Parathyroid adenoma (tissue), 2 donors: ENCODE measurements at regions not wholly inside any gene's neighbourhood (a gene's known extent, or its start where the extent isn't known, plus 50 kb on each side); places are given as distances from the start of the nearest gene placed in this dataset.

Experiments used
- H2AFZ ChIP-seq: fragments of 300-600 bp; sonication (generic); one replicate; pipeline ENCODE4 v1.7.0; 2017; ENCODE audit warnings: antibody characterized with exemption, mild to moderate bottlenecking
- H3K27ac ChIP-seq: fragments of 300-600 bp; sonication (generic); one replicate; pipeline ENCODE4 v1.7.0; 2017
- H3K27me3 ChIP-seq: fragments of 300-600 bp; sonication (generic); one replicate; pipeline ENCODE4 v1.7.0; 2017; ENCODE audit warnings: low read length; ENCODE audit not compliant: control insufficient read depth, insufficient read depth
- H3K36me3 ChIP-seq: fragments of 300-600 bp; sonication (generic); one replicate; pipeline ENCODE4 v1.7.0; 2017; ENCODE audit warnings: low read length; ENCODE audit not compliant: control insufficient read depth, insufficient read depth
- H3K4me1 ChIP-seq: fragments of 300-600 bp; sonication (generic); one replicate; pipeline ENCODE4 v1.7.0; 2017; ENCODE audit warnings: control low read depth
- H3K4me2 ChIP-seq: fragments of 300-600 bp; sonication (generic); one replicate; pipeline ENCODE4 v1.7.0; 2017; ENCODE audit warnings: low read length
- H3K4me3 ChIP-seq: fragments of 300-600 bp; sonication (generic); one replicate; pipeline ENCODE4 v1.7.0; 2017; ENCODE audit warnings: low read depth, low read length
- H3K79me2 ChIP-seq: fragments of 300-600 bp; sonication (generic); one replicate; pipeline ENCODE4 v1.7.0; 2017; ENCODE audit warnings: control low read depth
- H3K9ac ChIP-seq: fragments of 300-600 bp; sonication (generic); one replicate; pipeline ENCODE4 v1.7.0; 2017; ENCODE audit warnings: mild to moderate bottlenecking
- H3K9me3 ChIP-seq: fragments of 300-600 bp; sonication (generic); one replicate; pipeline ENCODE4 v1.7.0; 2017; ENCODE audit warnings: low read length; ENCODE audit not compliant: control insufficient read depth
- TF ChIP-seq, protein P1 (sequence below): fragments of 300-600 bp; sonication (generic); IDR thresholded peaks from one replicate; pipeline ENCODE4 v1.7.0; 2017; ENCODE audit warnings: antibody characterized with exemption, mild to moderate bottlenecking
- donor health status: primary hyperparathyroidism.

DNA sequence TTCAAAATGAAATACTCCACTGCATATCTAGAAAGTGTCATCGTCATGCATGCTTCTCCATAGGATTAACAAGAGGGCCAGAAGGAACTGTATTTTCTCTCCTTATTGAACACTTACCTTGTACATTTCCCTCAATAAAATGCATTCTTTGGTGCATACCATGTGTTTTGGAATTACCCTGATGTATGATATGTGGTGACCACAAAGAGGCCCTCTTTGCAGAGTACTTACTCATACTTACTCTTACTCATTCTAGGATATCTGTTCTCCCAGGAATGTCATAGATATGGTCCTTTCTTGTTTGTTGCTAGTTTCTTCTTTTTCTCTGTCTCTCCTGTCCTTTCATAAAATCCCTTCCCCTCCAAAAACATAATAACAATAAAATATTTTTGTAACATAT is 1087.1 kb upstream of the POT1 start:
- Histone ChIP-seq H3K79me2 (no peaks in the 10 kb centered on the region), H3K36me3 (no peaks in the 10 kb centered on the region), H3K4me1 (no peaks in the 10 kb centered on the region), H3K27me3 (no peaks in the 10 kb centered on the region), H3K27ac (no peak overlapping the region), H3K4me2 (no peak overlapping the region), H3K4me3 (no peak overlapping the region), H3K9me3 (no peaks in the 10 kb centered on the region), H3K9ac (no peak overlapping the region), H2AFZ (no peak overlapping the region)
- TF ChIP-seq, protein P1, sequence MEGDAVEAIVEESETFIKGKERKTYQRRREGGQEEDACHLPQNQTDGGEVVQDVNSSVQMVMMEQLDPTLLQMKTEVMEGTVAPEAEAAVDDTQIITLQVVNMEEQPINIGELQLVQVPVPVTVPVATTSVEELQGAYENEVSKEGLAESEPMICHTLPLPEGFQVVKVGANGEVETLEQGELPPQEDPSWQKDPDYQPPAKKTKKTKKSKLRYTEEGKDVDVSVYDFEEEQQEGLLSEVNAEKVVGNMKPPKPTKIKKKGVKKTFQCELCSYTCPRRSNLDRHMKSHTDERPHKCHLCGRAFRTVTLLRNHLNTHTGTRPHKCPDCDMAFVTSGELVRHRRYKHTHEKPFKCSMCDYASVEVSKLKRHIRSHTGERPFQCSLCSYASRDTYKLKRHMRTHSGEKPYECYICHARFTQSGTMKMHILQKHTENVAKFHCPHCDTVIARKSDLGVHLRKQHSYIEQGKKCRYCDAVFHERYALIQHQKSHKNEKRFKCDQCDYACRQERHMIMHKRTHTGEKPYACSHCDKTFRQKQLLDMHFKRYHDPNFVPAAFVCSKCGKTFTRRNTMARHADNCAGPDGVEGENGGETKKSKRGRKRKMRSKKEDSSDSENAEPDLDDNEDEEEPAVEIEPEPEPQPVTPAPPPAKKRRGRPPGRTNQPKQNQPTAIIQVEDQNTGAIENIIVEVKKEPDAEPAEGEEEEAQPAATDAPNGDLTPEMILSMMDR: no peak

DNA sequence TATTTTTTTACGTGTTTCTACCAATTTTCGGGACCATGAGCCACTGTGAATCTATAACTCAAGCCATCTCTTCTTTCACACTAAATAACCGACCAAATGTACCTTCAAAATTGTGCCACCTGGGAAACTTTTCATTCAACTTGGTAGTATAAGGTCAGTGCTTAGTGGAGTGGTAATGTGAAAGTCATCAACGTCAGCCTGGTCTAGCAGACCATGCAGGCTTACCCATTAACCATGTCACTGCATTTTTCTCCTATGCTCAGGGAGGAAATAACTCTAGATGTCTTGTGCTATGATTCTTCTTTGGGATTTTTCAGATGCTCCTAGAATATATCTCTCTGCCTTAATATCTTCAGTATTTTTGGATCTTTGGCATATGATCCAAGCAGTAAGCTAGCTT is 1075.4 kb upstream of the POT1 start:
- Histone ChIP-seq H3K4me3 (no peak overlapping the region), H3K36me3 (no peaks in the 10 kb centered on the region), H3K79me2 (no peaks in the 10 kb centered on the region), H2AFZ (no peak overlapping the region), H3K9me3 (no peaks in the 10 kb centered on the region), H3K27ac (no peak overlapping the region), H3K27me3 (no peaks in the 10 kb centered on the region), H3K4me1 (no peaks in the 10 kb centered on the region), H3K4me2 (no peak overlapping the region), H3K9ac (no peak overlapping the region)
- TF ChIP-seq, protein P1: no peak

- Histone ChIP-seq H3K4me2 (no peak overlapping the region), H3K4me3 (no peak overlapping the region), H3K4me1 (no peaks in the 10 kb centered on the region), H3K36me3 (no peaks in the 10 kb centered on the region), H3K27ac (no peak overlapping the region), H3K79me2 (no peaks in the 10 kb centered on the region), H3K27me3 (no peaks in the 10 kb centered on the region), H2AFZ (no peak overlapping the region), H3K9me3 (no peaks in the 10 kb centered on the region), H3K9ac (no peak overlapping the region)
- TF ChIP-seq, protein P1: no peak
These were observed 1071.7 kb upstream of the POT1 start for GRCh38 chr7:126001349-126001748.

- Histone ChIP-seq H3K9ac (no peak overlapping the region), H3K36me3 (no peaks in the 10 kb centered on the region), H3K9me3 (no peaks in the 10 kb centered on the region), H3K27me3 (no peaks in the 10 kb centered on the region), H3K79me2 (no peaks in the 10 kb centered on the region), H3K27ac (no peak overlapping the region), H2AFZ (no peak overlapping the region), H3K4me1 (no peaks in the 10 kb centered on the region), H3K4me2 (no peak overlapping the region), H3K4me3 (no peak overlapping the region)
- TF ChIP-seq, protein P1: no peak
These were observed 1055.2 kb upstream of the POT1 start for GRCh38 chr7:125984795-125985194.

- no peak overlapping the region for H2AFZ ChIP-seq
- H3K4me1 ChIP-seq: no peaks in the 10 kb centered on the region
- H3K79me2 ChIP-seq: no peaks in the 10 kb centered on the region
- no peaks in the 10 kb centered on the region for H3K36me3 ChIP-seq
- no peak overlapping the region for H3K27ac ChIP-seq
- TF ChIP-seq, protein P1: no peak
- H3K4me3 ChIP-seq: no peak overlapping the region
- no peaks in the 10 kb centered on the region for H3K27me3 ChIP-seq
- H3K9me3 ChIP-seq: no peaks in the 10 kb centered on the region
- no peak overlapping the region for H3K9ac ChIP-seq
- no peak overlapping the region for H3K4me2 ChIP-seq
These were observed 1042.0 kb upstream of the POT1 start for GRCh38 chr7:125971656-125972055.
